GM19351 (cell line): ENCODE measurements at regions not wholly inside any gene's neighbourhood (a gene's known extent, or its start where the extent isn't known, plus 50 kb on each side); places are given as distances from the start of the nearest gene placed in this dataset.

ENCODE experiments used
- ATAC-seq: cut with Tn5 transposase; IDR thresholded peaks from one replicate; pipeline ENCODE4 v1.9.1; 2021; ENCODE audit warnings: mild to moderate bottlenecking, moderate library complexity; ENCODE audit not compliant: unreplicated experiment

- ATAC-seq, result no peak
Measured at GRCh38 chr18:65415098-65415497, 335.7 kb upstream of the CDH7 start.

GRCh38 chr18:65414501-65414900 lies 336.3 kb upstream of the CDH7 start:
- ATAC-seq, result no peak

- no peak for ATAC-seq
Measured at GRCh38 chr18:65411061-65411460, 339.8 kb upstream of the CDH7 start.

GRCh38 chr18:65409261-65409660 lies 341.6 kb upstream of the CDH7 start:
- ATAC-seq, result no peak

- no peak for ATAC-seq
Measured at GRCh38 chr18:65403534-65403933, 347.3 kb upstream of the CDH7 start.

- ATAC-seq, result no peak
Measured at GRCh38 chr18:65399091-65399490, 351.7 kb upstream of the CDH7 start.

GRCh38 chr18:65398347-65399075 lies 352.3 kb upstream of the CDH7 start:
- ATAC-seq, result no peak

GRCh38 chr18:65380986-65381385 lies 369.8 kb upstream of the CDH7 start:
- ATAC-seq, result no peak

GRCh38 chr18:65380571-65380970 lies 370.2 kb upstream of the CDH7 start:
- no peak for ATAC-seq

GRCh38 chr18:65372904-65373303 lies 377.9 kb upstream of the CDH7 start:
- no peak for ATAC-seq

GRCh38 chr18:65365245-65365980 lies 385.4 kb upstream of the CDH7 start:
- no peak for ATAC-seq

GRCh38 chr18:65363911-65364632 lies 386.7 kb upstream of the CDH7 start:
- ATAC-seq, result no peak

- no peak for ATAC-seq
Measured at GRCh38 chr18:65363011-65363410, 387.8 kb upstream of the CDH7 start.

- no peak for ATAC-seq
Measured at GRCh38 chr18:65359479-65359878, 391.3 kb upstream of the CDH7 start.

- no peak for ATAC-seq
Measured at GRCh38 chr18:65358306-65358705, 392.5 kb upstream of the CDH7 start.

- no peak for ATAC-seq
Measured at GRCh38 chr18:65352186-65352585, 398.6 kb upstream of the CDH7 start.

GRCh38 chr18:65349635-65350034 lies 401.2 kb upstream of the CDH7 start:
- ATAC-seq, result no peak

GRCh38 chr18:65347446-65347845 lies 403.4 kb upstream of the CDH7 start:
- no peak for ATAC-seq

GRCh38 chr18:65346086-65346485 lies 404.7 kb upstream of the CDH7 start:
- no peak for ATAC-seq

GRCh38 chr18:65343571-65343970 lies 407.2 kb upstream of the CDH7 start:
- no peak for ATAC-seq

- ATAC-seq, result no peak
Measured at GRCh38 chr18:65336411-65336810, 414.4 kb upstream of the CDH7 start.

- ATAC-seq, result no peak
Measured at GRCh38 chr18:65329010-65329409, 421.8 kb upstream of the CDH7 start.
